Hepatocyte (in vitro differentiated cells): ENCODE measurements at regions not wholly inside any gene's neighbourhood (a gene's known extent, or its start where the extent isn't known, plus 50 kb on each side); places are given as distances from the start of the nearest gene placed in this dataset.

Experiments used
- CTCF ChIP-seq: fragments of 200-600 bp; sonication (generic); IDR thresholded peaks from 2 replicates; pipeline ENCODE4 v1.5.1; 2016; ENCODE audit warnings: antibody characterized with exemption, mild to moderate bottlenecking; ENCODE audit not compliant: poor library complexity
- EZH2phosphoT487 ChIP-seq: fragments of 200-600 bp; sonication (generic); IDR thresholded peaks from one replicate; pipeline ENCODE4 v1.6.1; 2018; ENCODE audit warnings: antibody characterized with exemption, mild to moderate bottlenecking, low read depth, moderate library complexity; ENCODE audit not compliant: unreplicated experiment, severe bottlenecking

DNA sequence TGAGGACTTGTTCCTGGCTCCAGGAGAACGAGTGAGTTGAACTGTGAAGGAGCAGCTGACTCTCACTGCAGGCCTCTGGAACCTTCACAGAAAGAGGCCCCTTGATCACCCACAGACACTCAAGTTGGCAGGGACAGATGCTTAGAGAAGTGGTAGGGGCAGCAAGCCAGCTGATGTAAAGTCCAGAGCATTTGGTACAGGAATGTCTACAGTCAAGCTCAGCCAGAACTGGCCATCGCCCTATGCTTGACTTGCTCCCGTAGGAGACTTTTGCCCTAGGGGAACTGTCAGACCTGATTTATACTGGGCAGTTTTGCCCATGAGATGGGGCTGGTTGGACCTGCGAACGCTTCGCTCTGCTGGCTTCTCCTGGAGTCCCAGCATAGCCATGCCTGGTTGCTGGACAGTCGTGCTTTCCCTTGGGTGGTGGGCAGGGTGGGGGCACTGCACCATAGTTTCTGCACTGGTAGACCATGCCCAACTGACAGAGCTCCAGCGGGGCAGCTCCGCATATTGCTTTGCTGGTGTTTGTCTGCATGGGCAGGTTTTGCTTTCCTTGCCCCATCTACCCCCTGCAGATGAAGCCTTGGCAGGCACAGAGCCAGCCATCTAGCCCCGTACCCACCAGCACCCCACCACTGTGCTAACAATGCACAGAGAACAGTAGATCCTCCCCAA lies 977.7 kb downstream of the JRKL start:
- TF ChIP-seq CTCF (no peak), EZH2phosphoT487 (no peak)
